Activated CD4-positive, alpha-beta T cell treated with anti-CD3 and anti-CD28 coated beads for 24 hours (primary cell): ENCODE measurements at regions not wholly inside any gene's neighbourhood (a gene's known extent, or its start where the extent isn't known, plus 50 kb on each side); places are given as distances from the start of the nearest gene placed in this dataset.
"Not testable (repeated sequence)": the region's sequence is repeated elsewhere in the genome, so short reads cannot be mapped to it uniquely, and the experiment has no call there.

ENCODE experiments used
- DNase-seq, 2 donors: peaks; one replicate each; pipeline ENCODE4 v3.0.0-alpha.2; 2020; ENCODE audit warnings: low read depth in 2 of 2

GRCh38 chr5:44942524-44943001, 133.8 kb downstream of the MRPS30 start:
- no peak for DNase-seq

GRCh38 chr5:44943647-44944046, 134.9 kb downstream of the MRPS30 start:
- no peak for DNase-seq

- no peak for DNase-seq
Observed at GRCh38 chr5:44945743-44946142, 137.0 kb downstream of the MRPS30 start.

GRCh38 chr5:44949687-44950086, 140.9 kb downstream of the MRPS30 start:
- no peak for DNase-seq

- no peak for DNase-seq
Observed at GRCh38 chr5:44951371-44951770, 142.6 kb downstream of the MRPS30 start.

GRCh38 chr5:44952376-44952775, 143.6 kb downstream of the MRPS30 start:
- no peak for DNase-seq

- no peak for DNase-seq
Observed at GRCh38 chr5:44953078-44953477, 144.3 kb downstream of the MRPS30 start.

GRCh38 chr5:44958943-44959454, 150.3 kb downstream of the MRPS30 start:
- DNase-seq: not testable (repeated sequence)

GRCh38 chr5:44969825-44970224, 161.1 kb downstream of the MRPS30 start:
- no peak for DNase-seq

- DNase-seq: not testable (repeated sequence)
Observed at GRCh38 chr5:44970963-44971362, 162.2 kb downstream of the MRPS30 start.

GRCh38 chr5:44974813-44975212, 166.1 kb downstream of the MRPS30 start:
- no peak for DNase-seq

- DNase-seq: no peak
Observed at GRCh38 chr5:44981708-44982107, 173.0 kb downstream of the MRPS30 start.

GRCh38 chr5:44983006-44983405, 174.3 kb downstream of the MRPS30 start:
- no peak for DNase-seq

- no peak for DNase-seq
Observed at GRCh38 chr5:44987026-44987425, 178.3 kb downstream of the MRPS30 start.

GRCh38 chr5:44991693-44992092, 182.9 kb downstream of the MRPS30 start:
- DNase-seq: no peak

- no peak for DNase-seq
Observed at GRCh38 chr5:44993286-44993685, 184.5 kb downstream of the MRPS30 start.

- no peak for DNase-seq
Observed at GRCh38 chr5:44997506-44997905, 188.8 kb downstream of the MRPS30 start.

GRCh38 chr5:45007102-45007501, 198.4 kb downstream of the MRPS30 start:
- not testable (repeated sequence) for DNase-seq

GRCh38 chr5:45017568-45017967, 208.8 kb downstream of the MRPS30 start:
- no peak for DNase-seq

GRCh38 chr5:45029553-45029952, 220.8 kb downstream of the MRPS30 start:
- no peak for DNase-seq

- no peak for DNase-seq
Observed at GRCh38 chr5:45035991-45036390, 227.2 kb downstream of the MRPS30 start.

- no peak for DNase-seq
Observed at GRCh38 chr5:45037927-45038326, 229.2 kb downstream of the MRPS30 start.

- DNase-seq: no peak
Observed at GRCh38 chr5:45038366-45038987, 229.7 kb downstream of the MRPS30 start.

- DNase-seq: no peak
Observed at GRCh38 chr5:45042283-45042682, 233.5 kb downstream of the MRPS30 start.
